HCT116 (cell line): ENCODE measurements at regions not wholly inside any gene's neighbourhood (a gene's known extent, or its start where the extent isn't known, plus 50 kb on each side); places are given as distances from the start of the nearest gene placed in this dataset.

ENCODE experiments used
- ATAC-seq: fragments of 200-7000 bp; cut with Tn5 transposase; 2 replicates; pipeline ENCODE4 v1.9.1; 2020; ENCODE audit warnings: mild to moderate bottlenecking, moderate library complexity
- BruUV-seq: library from RNA; stranded (reverse); fragments of 400-500 nt; replicated peaks from 2 replicates; lab custom pipeline; 2021; lab: Mats Ljungman, UMichigan
- CTCF ChIA-PET: fragments of 300-600 bp; sonication (Branson Sonifier 250); formaldehyde crosslinking; loops from one replicate; lab custom pipeline; 2021; ENCODE audit warnings: antibody characterized with exemption; lab: Charles Lee
- POLR2A ChIA-PET: fragments of 300-600, 350-600 bp; sonication (Branson Sonifier 250); formaldehyde crosslinking; loops from one replicate; lab custom pipeline; 2021; ENCODE audit warnings: antibody characterized with exemption; lab: Charles Lee
- RAD21 ChIA-PET, 2 experiments: fragments of 300-600 bp; sonication (Branson Sonifier 250); formaldehyde crosslinking; loops; one replicate each; lab custom pipeline; 2023; ENCODE audit warnings: low total read pairs in 2 of 2; ENCODE audit not compliant: uncharacterized antibody in 2 of 2, unreplicated experiment in 2 of 2, low non-redundant PET in 1 of 2; lab: Charles Lee
- DNase-seq: peaks from one replicate; pipeline ENCODE4 v3.0.0-alpha.2; 2010; ENCODE audit warnings: low read depth, low spot score
- H2AFZ ChIP-seq: fragments of 200-600 bp; shearing (Covaris generic), sonication (generic); 2 replicates; pipeline ENCODE4 v1.6.1; 2017; ENCODE audit warnings: low read depth, mixed run types, mixed read lengths, antibody characterized with exemption, low read length; ENCODE audit not compliant: poor library complexity, severe bottlenecking
- H3K27ac ChIP-seq: 2 replicates; pipeline ENCODE4 v1.5.1; 2012; ENCODE audit warnings: low read depth, low read length
- H3K27me3 ChIP-seq: fragments of 200-600 bp; sonication (generic); 2 replicates; pipeline ENCODE4 v1.6.1; 2016; ENCODE audit warnings: mixed run types, low read length, mixed read lengths; ENCODE audit not compliant: insufficient read depth
- H3K36me3 ChIP-seq, 2 experiments: fragments of 200-500 bp in 1 of 2; fragments of 200-600 bp in 1 of 2; sonication (Bioruptor generic) in 1 of 2; sonication (generic) in 1 of 2; 2 replicates each; pipeline versions ENCODE4 v1.5.1 to v1.6.1; 2014 to 2016; ENCODE audit warnings: low read length in 2 of 2, inconsistent platforms in 1 of 2, mixed read lengths in 1 of 2, mixed run types in 1 of 2; ENCODE audit not compliant: insufficient read depth in 2 of 2, control insufficient read depth in 1 of 2
- H3K4me1 ChIP-seq, 2 experiments: fragments of 200-600 bp in 1 of 2; sonication (generic) in 1 of 2; 2 replicates each; pipeline versions ENCODE4 v1.5.1 to v1.6.1; 2012 to 2017; ENCODE audit warnings: low read length in 2 of 2, inconsistent platforms in 1 of 2, mild to moderate bottlenecking in 1 of 2, mixed read lengths in 1 of 2, mixed run types in 1 of 2, moderate library complexity in 1 of 2; ENCODE audit not compliant: insufficient read depth in 2 of 2, control insufficient read depth in 1 of 2
- H3K4me2 ChIP-seq: fragments of 200-600 bp; sonication (generic); 2 replicates; pipeline ENCODE4 v1.6.1; 2017; ENCODE audit warnings: mixed run types, low read length, mixed read lengths
- H3K4me3 ChIP-seq, 2 experiments: fragments of 200-600 bp in 1 of 2; sonication (generic) in 1 of 2; replicated peaks in 1 of 2; 2 replicates each; pipeline ENCODE4 v1.5.1; 2011 to 2016; ENCODE audit warnings: low read length in 2 of 2, control low read depth in 1 of 2, low read depth in 1 of 2, mild to moderate bottlenecking in 1 of 2, mixed read lengths in 1 of 2, mixed run types in 1 of 2
- H3K79me2 ChIP-seq: fragments of 200-600 bp; sonication (generic); 2 replicates; pipeline ENCODE4 v1.6.1; 2017; ENCODE audit warnings: mild to moderate bottlenecking, mixed run types, low read length, moderate library complexity, mixed read lengths; ENCODE audit not compliant: insufficient read depth
- H3K9ac ChIP-seq: fragments of 200-600 bp; sonication (generic); 2 replicates; pipeline ENCODE4 v1.6.1; 2016; ENCODE audit warnings: low read length, mixed read lengths
- H3K9me2 ChIP-seq: fragments of 200-600 bp; sonication (generic), shearing (Covaris generic); 2 replicates; pipeline ENCODE4 v1.6.1; 2017; ENCODE audit warnings: mixed run types, mild to moderate bottlenecking, moderate library complexity; ENCODE audit not compliant: insufficient read depth
- H3K9me3 ChIP-seq, 2 experiments: fragments of 200-500 bp in 1 of 2; fragments of 200-600 bp in 1 of 2; sonication (Bioruptor generic) in 1 of 2; sonication (generic) in 1 of 2; 2 replicates each; pipeline ENCODE4 v1.6.1; 2014 to 2017; ENCODE audit warnings: low read length in 2 of 2, mixed read lengths in 2 of 2, inconsistent platforms in 1 of 2, low read depth in 1 of 2, mild to moderate bottlenecking in 1 of 2, mixed run types in 1 of 2, moderate library complexity in 1 of 2; ENCODE audit not compliant: control insufficient read depth in 1 of 2, insufficient read depth in 1 of 2
- H4K20me1 ChIP-seq: fragments of 200-600 bp; sonication (generic), shearing (Covaris generic); 2 replicates; pipeline ENCODE4 v1.6.1; 2017; ENCODE audit warnings: mixed run types, mild to moderate bottlenecking, moderate library complexity; ENCODE audit not compliant: insufficient read depth
- ATF3 ChIP-seq: IDR thresholded peaks from 2 replicates; pipeline ENCODE4 v1.6.1; 2012
- CEBPB ChIP-seq: IDR thresholded peaks from 2 replicates; pipeline ENCODE4 v1.6.1; 2012; ENCODE audit warnings: low read depth
- CTCF ChIP-seq, 3 experiments: fragments of 200-600 bp in 1 of 3; sonication (generic) in 1 of 3; IDR thresholded peaks in 2 of 3; conservative IDR thresholded peaks in 1 of 3; 2 replicates each; pipeline ENCODE4 v1.5.1; 2012 to 2017; ENCODE audit warnings: low read depth in 2 of 3, low read length in 2 of 3, antibody characterized with exemption in 1 of 3, borderline replicate concordance in 1 of 3, control low read depth in 1 of 3, mild to moderate bottlenecking in 1 of 3, mixed read lengths in 1 of 3, mixed run types in 1 of 3, moderate library complexity in 1 of 3; ENCODE audit not compliant: insufficient read depth in 1 of 3
- EGR1 ChIP-seq: IDR thresholded peaks from 2 replicates; pipeline ENCODE4 v1.6.1; 2012; ENCODE audit warnings: low read depth
- ELF1 ChIP-seq: IDR thresholded peaks from 2 replicates; pipeline ENCODE4 v1.6.1; 2012; ENCODE audit warnings: low read depth, borderline replicate concordance
- EZH2phosphoT487 ChIP-seq: fragments of 200-600 bp; IDR thresholded peaks from 2 replicates; pipeline ENCODE4 v1.6.1; 2018; ENCODE audit warnings: antibody characterized with exemption, borderline replicate concordance
- JUND ChIP-seq: IDR thresholded peaks from 2 replicates; pipeline ENCODE4 v1.6.1; 2012
- MAX ChIP-seq: IDR thresholded peaks from 2 replicates; pipeline ENCODE4 v1.6.1; 2012
- SIN3A ChIP-seq: IDR thresholded peaks from 2 replicates; pipeline ENCODE4 v1.6.1; 2012; ENCODE audit warnings: low read depth
- SRF ChIP-seq: IDR thresholded peaks from 2 replicates; pipeline ENCODE4 v1.6.1; 2012; ENCODE audit warnings: low read depth
- ZFX ChIP-seq: fragments of 450-650 bp; IDR thresholded peaks from 2 replicates; pipeline ENCODE4 v1.6.1; 2017
- ZNF274 ChIP-seq: fragments of 200-500 bp; sonication (Bioruptor generic); IDR thresholded peaks from 2 replicates; pipeline ENCODE4 v1.6.1; 2014; ENCODE audit warnings: mild to moderate bottlenecking, low read depth, low read length, inconsistent platforms
- intact Hi-C: fragments of 100-400 bp; cut with micrococcal nuclease; formaldehyde crosslinking; loops from 2 replicates; pipeline ENCODE4 v1.10.0; 2022

DNA sequence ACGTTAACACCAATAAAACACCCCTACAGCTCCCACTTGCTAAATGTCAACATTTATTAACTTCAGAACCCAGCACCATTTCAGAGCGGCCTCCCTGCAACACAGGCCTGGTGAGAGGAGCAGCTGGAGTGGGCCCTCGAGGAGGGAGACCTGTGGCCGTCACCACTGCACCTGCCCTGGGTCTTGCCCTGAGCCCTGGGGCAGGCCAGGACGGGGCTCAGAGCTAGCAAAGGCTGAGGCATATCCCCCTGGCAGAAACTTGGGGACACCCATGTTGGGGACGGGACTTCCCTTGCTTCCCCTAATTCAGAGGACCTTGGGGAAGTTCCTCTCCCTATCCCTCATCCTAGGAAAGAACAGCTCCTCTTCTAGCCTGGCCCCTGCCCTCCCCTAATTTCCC is 137.3 kb upstream of the THY1 start:
- BruUV-seq = no TSS peak
- no peaks in the 10 kb centered on the region for H3K4me1 ChIP-seq
- intact Hi-C loops = no loop called here
- no peak overlapping the region for H3K9ac ChIP-seq
- H3K27me3 ChIP-seq = no peaks in the 10 kb centered on the region
- POLR2A ChIA-PET = no interaction called here
- H4K20me1 ChIP-seq = no peaks in the 10 kb centered on the region
- H3K9me2 ChIP-seq = no peaks in the 10 kb centered on the region
- no peak overlapping the region for H3K4me3 ChIP-seq
- H3K79me2 ChIP-seq = no peaks in the 10 kb centered on the region
- ATAC-seq (no peak), DNase-seq (no peak)
- RAD21 ChIA-PET = no interaction called here
- no peak overlapping the region for H2AFZ ChIP-seq
- H3K36me3 ChIP-seq = no peaks in the 10 kb centered on the region
- H3K4me2 ChIP-seq = no peak overlapping the region
- no peak overlapping the region for H3K27ac ChIP-seq
- CTCF ChIA-PET = interaction anchor here (1.1 kb wide), 1 partner anchor 26 kb away, joined by 3 read pairs; no protein-coding TSS in a partner anchor
- TF ChIP-seq ATF3 = no peak
- TF ChIP-seq CTCF (IDR thresholded peaks at IDR 0.05 in 2 of 3, conservative IDR thresholded peaks at IDR 0.05 in 1 of 3; ENCODE audit: borderline replicate concordance in 1 of 3, insufficient read depth in 1 of 3, low read depth in 2 of 3, low read length in 2 of 3) = no peak
- TF ChIP-seq JUND = no peak
- TF ChIP-seq CEBPB = no peak
- TF ChIP-seq ZNF274 = no peak
- TF ChIP-seq ZFX = no peak
- TF ChIP-seq SRF = no peak
- TF ChIP-seq MAX = no peak
- no peak for TF ChIP-seq SIN3A
- TF ChIP-seq EZH2phosphoT487 = no peak
- no peak for TF ChIP-seq EGR1
- TF ChIP-seq ELF1 = no peak
- no peaks in the 10 kb centered on the region for H3K9me3 ChIP-seq
